K562 (cell line): ENCODE measurements at regions not wholly inside any gene's neighbourhood (a gene's known extent, or its start where the extent isn't known, plus 50 kb on each side); places are given as distances from the start of the nearest gene placed in this dataset.

Experiments
- ARID4B ChIP-seq: sonication (generic); formaldehyde crosslinking; IDR thresholded peaks from 2 replicates; pipeline ENCODE4 v1.8.0; 2022; ENCODE audit warnings: mild to moderate bottlenecking, missing genetic modification reagents
- FIP1L1 ChIP-seq: fragments of 200-400 bp; formaldehyde crosslinking; IDR thresholded peaks from 2 replicates; pipeline ENCODE4 v1.6.1; 2018; ENCODE audit warnings: mild to moderate bottlenecking, low read depth, low read length; ENCODE audit not compliant: poor library complexity, severe bottlenecking
- GMEB1 ChIP-seq: fragments of 250-450 bp; sonication (Bioruptor Pico); IDR thresholded peaks from 2 replicates; pipeline ENCODE4 v1.4.0; 2020; ENCODE audit warnings: mild to moderate bottlenecking
- HDAC8 ChIP-seq: fragments of 450-650 bp; IDR thresholded peaks from 2 replicates; pipeline ENCODE4 v1.6.1; 2016; ENCODE audit warnings: mild to moderate bottlenecking, missing genetic modification characterization, moderate library complexity, missing compliant biosample characterization
- NCOA2 ChIP-seq, 2 experiments: fragments of 450-650 bp; IDR thresholded peaks; 2 replicates each; pipeline ENCODE4 v1.6.1; 2018; ENCODE audit warnings: mild to moderate bottlenecking in 2 of 2, moderate library complexity in 1 of 2; ENCODE audit not compliant: partially characterized antibody in 2 of 2
- RAD21 ChIP-seq, 2 experiments: fragments of 250-450 bp in 1 of 2; fragments of 450-650 bp in 1 of 2; sonication (Bioruptor Pico) in 1 of 2; formaldehyde crosslinking in 1 of 2; IDR thresholded peaks in 1 of 2; conservative IDR thresholded peaks in 1 of 2; 2 replicates each; pipeline versions ENCODE4 v1.4.0 to v1.8.0; 2020 to 2022; ENCODE audit warnings: mild to moderate bottlenecking in 2 of 2, moderate library complexity in 1 of 2
- YBX1 ChIP-seq: fragments of 450-650 bp; IDR thresholded peaks from 2 replicates; pipeline ENCODE4 v1.7.1; 2016; ENCODE audit warnings: mild to moderate bottlenecking

- TF ChIP-seq GMEB1 (CRISPR knock-in tag) (no peak), FIP1L1 (no peak), ARID4B (CRISPR knock-in tag) (no peak), RAD21 (CRISPR knock-in tag; conservative IDR thresholded peaks at IDR 0.05 in 1 of 2, IDR thresholded peaks at IDR 0.05 in 1 of 2) (no peak), HDAC8 (tag) (no peak), YBX1 (no peak), NCOA2 (IDR thresholded peaks at IDR 0.05; ENCODE audit: partially characterized antibody in 2 of 2) (no peak)
Measured at GRCh38 chr2:235352541-235352940, 141.3 kb upstream of the AGAP1 start (continued).
